GM19395 (cell line): ENCODE measurements at regions not wholly inside any gene's neighbourhood (a gene's known extent, or its start where the extent isn't known, plus 50 kb on each side); places are given as distances from the start of the nearest gene placed in this dataset.

Source experiments
- ATAC-seq: cut with Tn5 transposase; IDR thresholded peaks from one replicate; pipeline ENCODE4 v1.9.1; 2021; ENCODE audit warnings: mild to moderate bottlenecking, moderate library complexity; ENCODE audit not compliant: unreplicated experiment

DNA sequence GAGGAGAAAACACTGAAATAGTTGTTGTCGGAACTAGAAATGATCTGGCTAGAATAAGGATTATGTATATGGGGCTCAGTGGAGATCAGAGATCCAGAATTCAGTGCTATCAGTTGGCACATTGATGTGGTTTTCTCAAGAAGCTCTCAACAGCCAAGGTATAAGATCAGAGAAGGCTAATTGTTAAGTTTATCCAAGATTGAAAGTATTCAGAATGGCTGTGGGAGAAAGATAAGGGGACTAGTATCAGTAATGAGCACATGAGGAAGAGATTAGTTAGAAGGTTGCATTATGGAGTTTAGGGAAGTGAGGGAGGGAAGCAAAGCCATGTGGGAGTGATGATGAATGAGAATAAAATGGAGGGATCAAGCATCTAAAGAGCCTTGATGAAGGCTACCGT, 128.1 kb upstream of the MIS18BP1 start:
- no peak for ATAC-seq

DNA sequence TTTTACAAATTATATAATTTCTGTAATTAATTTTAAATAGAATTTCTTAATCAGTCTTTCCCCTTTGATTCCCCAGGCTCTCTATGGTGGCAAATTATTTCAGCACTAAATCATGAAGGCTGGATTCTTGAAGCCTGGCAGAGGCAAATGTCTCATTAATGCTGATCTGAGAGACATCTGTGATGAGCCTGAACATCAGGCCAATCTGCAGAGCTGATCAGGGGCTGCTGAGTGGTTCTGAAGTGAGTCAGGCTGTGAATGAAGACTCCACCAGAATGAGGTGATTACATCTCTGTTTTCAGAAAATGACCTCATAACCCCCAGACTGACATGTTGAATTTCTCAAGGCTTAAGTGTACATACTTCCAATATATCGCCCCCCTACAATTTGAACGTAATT, 124.2 kb upstream of the MIS18BP1 start:
- ATAC-seq: no peak

DNA sequence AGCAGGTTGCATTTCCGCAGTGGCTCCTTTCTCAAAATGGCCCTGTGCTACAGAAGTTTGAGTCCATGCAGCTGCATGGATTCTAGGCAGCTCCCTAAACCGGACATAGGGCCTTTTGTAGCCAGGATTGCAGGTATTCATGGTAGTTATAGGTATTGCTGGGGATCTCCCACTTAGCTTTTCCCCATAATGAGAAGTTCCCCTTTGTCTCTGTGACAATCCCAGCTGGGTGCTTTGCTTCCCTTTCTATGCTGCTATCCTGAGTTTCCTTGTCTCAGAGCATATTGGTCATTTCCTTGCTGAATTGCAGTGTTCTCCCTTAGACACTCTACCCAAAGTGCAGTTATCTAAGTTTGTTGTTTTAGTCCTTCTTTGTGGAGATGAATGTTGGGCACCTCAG, 120.9 kb upstream of the MIS18BP1 start:
- ATAC-seq: no peak

DNA sequence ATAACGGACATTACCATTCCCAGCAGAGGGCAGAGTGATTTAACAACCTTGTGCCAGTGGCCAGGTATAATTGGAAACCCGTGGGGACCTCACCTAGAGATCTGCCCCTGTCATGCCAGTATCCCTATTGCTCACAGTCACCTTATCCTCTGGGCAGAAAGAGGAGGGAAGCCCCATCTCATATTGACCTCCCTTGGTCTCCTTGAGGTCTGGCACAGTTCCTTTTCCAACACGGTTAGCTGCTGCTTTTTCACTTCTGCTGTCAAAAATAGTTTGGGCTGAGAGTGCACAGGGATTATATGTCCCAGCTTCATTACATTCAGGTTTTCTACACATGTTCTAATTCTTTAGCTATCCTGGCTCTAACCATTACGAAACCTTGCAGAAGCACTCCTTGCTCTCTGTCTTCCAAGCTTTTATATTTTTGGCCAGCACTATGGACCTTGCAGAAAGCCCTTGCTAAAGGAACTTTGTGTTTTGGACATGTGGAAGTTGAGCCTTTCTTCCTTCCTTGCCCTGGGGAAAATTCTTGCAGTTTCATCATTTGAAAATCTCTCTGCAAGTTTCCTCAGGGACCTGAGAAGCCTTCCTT, 111.7 kb upstream of the MIS18BP1 start:
- ATAC-seq: no peak

DNA sequence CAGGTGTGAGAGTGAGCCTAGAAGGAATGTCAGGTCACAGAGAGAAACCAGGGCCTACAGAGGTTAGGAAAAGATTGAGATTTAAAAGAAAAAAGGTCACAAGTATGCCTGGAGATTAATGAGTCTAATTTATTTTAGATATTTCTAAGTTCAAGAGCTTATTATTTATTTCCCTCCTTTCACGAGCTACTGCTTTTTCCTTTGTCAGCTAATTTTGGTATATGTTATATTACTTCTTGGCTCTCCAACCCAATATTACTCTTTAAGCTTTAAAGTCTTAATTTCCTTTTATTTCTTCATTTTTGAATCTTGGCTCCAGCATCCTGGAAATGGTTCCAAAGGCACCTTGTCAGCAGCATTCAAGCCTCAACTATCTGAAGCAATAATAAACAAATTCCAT, 109.5 kb upstream of the MIS18BP1 start:
- ATAC-seq: no peak

DNA sequence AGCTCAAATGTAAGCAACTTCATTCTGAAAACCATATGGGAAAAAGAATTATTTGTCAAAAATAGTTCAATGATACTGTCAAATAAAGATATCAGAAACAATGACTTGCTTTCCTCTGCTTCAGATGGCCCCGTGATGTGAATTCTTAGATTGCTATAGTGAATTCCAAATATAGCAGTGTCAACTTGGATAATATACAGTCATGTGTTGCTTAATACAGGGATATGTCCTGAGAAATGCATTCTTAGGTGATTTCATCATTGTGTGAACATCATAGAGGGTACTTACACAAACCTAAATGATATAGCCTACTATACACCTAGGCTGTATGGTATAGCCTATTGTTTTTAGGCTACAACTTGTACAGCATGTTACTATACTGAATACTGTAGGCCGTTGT, 108.7 kb upstream of the MIS18BP1 start:
- no peak for ATAC-seq

DNA sequence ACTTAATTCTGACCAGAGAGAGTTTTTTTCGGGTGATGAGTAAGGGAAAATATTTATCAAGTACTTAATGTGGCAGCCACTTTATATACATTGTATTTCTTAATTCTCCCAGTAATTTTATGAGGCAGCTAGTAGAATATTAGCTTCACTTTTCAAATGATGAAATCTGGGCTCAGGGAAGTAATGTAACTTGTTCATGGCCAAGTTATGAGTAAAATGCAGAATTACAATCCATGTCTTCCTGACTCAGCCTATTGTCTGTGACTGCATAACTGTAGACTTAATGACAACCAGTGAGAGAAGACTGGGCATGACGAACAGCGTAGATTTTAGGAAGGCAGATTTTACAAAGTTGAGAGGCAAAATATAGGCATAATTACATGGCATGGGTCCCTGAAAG, 106.7 kb upstream of the MIS18BP1 start:
- ATAC-seq: no peak

DNA sequence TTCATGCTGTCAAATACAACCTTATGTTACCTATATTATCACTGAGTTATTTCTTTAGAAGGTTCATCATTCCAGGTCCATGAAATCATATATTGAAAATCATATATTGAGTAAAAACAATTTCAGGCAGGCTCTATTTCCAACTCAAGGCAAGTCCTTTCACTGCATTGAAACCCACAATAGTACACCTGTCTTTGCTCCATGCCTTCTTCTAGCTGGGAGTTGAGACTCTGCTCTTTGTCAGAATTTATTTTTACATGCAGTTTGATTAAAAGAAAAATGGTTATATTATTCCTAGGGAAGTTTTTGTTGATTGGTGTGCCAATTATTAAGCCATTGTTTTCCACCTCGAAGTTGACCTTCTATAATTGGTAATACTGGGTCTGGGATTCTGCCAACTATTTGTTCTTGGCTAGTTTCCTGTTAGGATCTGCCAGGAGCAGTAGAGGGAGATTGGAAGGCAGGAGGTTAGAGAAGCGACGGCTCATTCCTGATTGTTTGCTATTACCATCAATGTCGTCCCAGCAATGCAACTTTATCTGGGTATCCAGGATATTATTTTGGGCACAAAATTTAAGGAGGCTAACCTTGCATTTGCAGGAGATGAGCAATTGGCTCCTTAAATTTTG, 79.5 kb upstream of the MIS18BP1 start:
- ATAC-seq: no peak

DNA sequence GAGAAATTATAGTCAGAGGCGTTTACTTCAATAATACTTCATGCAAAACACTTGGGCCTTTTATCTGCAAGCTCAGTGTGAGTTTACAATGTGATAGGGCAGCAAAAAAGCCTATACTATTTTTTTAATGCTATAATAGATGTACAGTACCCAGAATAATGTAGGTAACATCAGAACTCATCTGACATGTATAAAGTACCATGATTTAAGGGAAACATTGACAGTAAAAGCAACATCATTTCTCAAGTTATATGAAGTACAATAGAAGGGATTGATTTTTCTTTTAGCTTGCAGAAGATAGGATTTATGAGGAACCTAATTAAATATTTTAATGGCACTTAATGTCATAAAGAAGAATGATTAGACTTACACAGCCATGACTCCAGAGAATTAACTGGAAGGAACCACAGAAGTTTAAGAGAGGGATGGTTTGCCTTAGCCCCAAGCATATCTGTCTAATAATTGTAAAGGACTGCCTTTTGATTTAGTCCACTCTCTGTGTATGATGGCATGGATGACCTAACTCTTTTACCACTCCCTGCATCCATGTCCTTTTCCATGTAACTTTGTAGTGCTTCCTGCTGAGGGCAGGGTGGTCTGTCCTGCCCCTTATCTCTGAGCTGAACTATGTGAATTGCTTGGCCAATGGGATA, 55.9 kb upstream of the MIS18BP1 start:
- no peak for ATAC-seq
